ENCODE measurements at regions not wholly inside any gene's neighbourhood (a gene's known extent, or its start where the extent isn't known, plus 50 kb on each side); places are given as distances from the start of the nearest gene placed in this dataset.

DNA sequence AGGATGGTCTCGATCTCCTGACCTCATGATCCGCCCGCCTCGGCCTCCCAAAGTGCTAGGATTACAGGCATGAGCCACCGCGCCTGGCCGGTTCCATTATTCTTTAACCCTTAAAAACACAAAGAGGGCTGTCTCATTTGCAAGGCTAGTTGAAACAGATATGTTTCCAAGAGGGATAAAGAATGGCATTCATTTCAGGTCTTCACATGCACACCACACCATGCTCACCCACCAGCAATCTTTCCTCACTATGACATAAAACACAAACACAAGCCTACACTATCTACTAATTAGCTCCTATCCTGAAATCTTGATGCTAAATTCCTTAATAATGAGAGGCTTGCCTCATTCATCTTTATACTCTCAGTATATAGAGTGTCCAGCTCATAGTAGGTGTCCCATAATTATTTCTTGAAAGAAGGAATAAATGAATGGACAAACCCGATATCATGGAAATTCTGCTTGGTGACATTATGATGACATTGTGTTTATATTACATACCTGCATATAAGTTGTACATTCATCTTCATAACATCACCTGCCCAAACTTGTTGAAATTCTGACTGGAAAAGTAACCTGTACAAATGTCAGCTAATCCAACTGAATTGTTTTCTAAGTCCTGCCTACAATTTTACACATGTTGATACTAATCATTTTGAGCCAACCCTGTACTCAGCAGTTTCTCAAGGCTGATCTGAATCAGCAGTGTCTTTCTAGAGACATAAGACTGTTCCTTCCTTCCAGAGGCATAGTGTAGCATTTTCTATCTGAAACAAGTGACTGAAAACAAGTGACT is 408.5 kb downstream of the KLHL13 start:
- H4K20me1 ChIP-seq (ENCODE audit: insufficient read depth, low read length, poor library complexity, severe bottlenecking), result no peaks in the 10 kb centered on the region
- H3K9me3 ChIP-seq (ENCODE audit: insufficient read depth, low read depth, low read length), result no peaks in the 10 kb centered on the region
- no peaks in the 10 kb centered on the region for H3K4me1 ChIP-seq (ENCODE audit: insufficient read depth, low read length, poor library complexity, severe bottlenecking)
- no peaks in the 10 kb centered on the region for H3F3A ChIP-seq (ENCODE audit: low read depth)
- H3K79me2 ChIP-seq (ENCODE audit: insufficient read depth, low read length), result no peaks in the 10 kb centered on the region
- H2AFZ ChIP-seq (ENCODE audit: low read length), result no peak overlapping the region
- H3K27me3 ChIP-seq (ENCODE audit: insufficient read depth, low read length, poor library complexity, severe bottlenecking), result no peaks in the 10 kb centered on the region
- H3K4me2 ChIP-seq (ENCODE audit: low read depth, low read length, poor library complexity, severe bottlenecking), result no peak overlapping the region
- no peak overlapping the region for H3K9ac ChIP-seq (ENCODE audit: low read depth, low read length, poor library complexity, severe bottlenecking)
- H3K9me2 ChIP-seq (replicated peaks; ENCODE audit: low read depth, low read length), result no peaks in the 10 kb centered on the region
- H3K4me3 ChIP-seq (ENCODE audit: low read length, poor library complexity, severe bottlenecking), result no peak overlapping the region
- no peak for TF ChIP-seq EZH2phosphoT487 (IDR thresholded peaks at IDR 0.05; ENCODE audit: borderline replicate concordance)
- TF ChIP-seq, protein P1, sequence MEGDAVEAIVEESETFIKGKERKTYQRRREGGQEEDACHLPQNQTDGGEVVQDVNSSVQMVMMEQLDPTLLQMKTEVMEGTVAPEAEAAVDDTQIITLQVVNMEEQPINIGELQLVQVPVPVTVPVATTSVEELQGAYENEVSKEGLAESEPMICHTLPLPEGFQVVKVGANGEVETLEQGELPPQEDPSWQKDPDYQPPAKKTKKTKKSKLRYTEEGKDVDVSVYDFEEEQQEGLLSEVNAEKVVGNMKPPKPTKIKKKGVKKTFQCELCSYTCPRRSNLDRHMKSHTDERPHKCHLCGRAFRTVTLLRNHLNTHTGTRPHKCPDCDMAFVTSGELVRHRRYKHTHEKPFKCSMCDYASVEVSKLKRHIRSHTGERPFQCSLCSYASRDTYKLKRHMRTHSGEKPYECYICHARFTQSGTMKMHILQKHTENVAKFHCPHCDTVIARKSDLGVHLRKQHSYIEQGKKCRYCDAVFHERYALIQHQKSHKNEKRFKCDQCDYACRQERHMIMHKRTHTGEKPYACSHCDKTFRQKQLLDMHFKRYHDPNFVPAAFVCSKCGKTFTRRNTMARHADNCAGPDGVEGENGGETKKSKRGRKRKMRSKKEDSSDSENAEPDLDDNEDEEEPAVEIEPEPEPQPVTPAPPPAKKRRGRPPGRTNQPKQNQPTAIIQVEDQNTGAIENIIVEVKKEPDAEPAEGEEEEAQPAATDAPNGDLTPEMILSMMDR (conservative IDR thresholded peaks at IDR 0.05; ENCODE audit: low read length), result no peak
- H3K36me3 ChIP-seq (ENCODE audit: insufficient read depth, low read length), result no peaks in the 10 kb centered on the region

DNA sequence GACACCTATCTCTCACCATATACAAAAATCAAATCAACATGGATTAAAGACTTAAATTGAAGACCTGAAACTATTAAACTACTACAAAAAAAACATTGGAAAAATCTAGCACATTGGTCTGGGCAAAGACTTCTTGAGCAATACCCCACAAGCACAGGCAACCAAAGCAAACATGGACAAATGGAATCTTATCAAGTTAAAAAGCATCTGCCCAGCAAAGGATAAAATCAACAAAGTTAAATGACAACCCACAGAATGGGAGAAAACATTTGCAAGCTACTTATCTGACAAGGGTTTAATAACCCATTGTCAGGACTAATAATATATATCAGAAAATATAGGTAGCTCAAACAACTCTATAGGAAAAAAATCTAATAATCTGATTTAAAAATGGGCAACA is 415.6 kb downstream of the KLHL13 start:
- Histone ChIP-seq H2AFZ (ENCODE audit: low read length) (no peak overlapping the region), H3K36me3 (ENCODE audit: insufficient read depth, low read length) (no peaks in the 10 kb centered on the region), H3K79me2 (ENCODE audit: insufficient read depth, low read length) (no peaks in the 10 kb centered on the region), H3F3A (ENCODE audit: low read depth) (no peaks in the 10 kb centered on the region), H3K27me3 (ENCODE audit: insufficient read depth, low read length, poor library complexity, severe bottlenecking) (no peaks in the 10 kb centered on the region), H3K4me2 (ENCODE audit: low read depth, low read length, poor library complexity, severe bottlenecking) (no peak overlapping the region), H3K9me3 (ENCODE audit: insufficient read depth, low read depth, low read length) (no peaks in the 10 kb centered on the region), H3K9me2 (replicated peaks; ENCODE audit: low read depth, low read length) (no peaks in the 10 kb centered on the region), H3K4me3 (ENCODE audit: low read length, poor library complexity, severe bottlenecking) (no peak overlapping the region), H3K9ac (ENCODE audit: low read depth, low read length, poor library complexity, severe bottlenecking) (no peak overlapping the region), H3K4me1 (ENCODE audit: insufficient read depth, low read length, poor library complexity, severe bottlenecking) (no peaks in the 10 kb centered on the region), H4K20me1 (ENCODE audit: insufficient read depth, low read length, poor library complexity, severe bottlenecking) (no peaks in the 10 kb centered on the region)
- no peak for TF ChIP-seq EZH2phosphoT487 (IDR thresholded peaks at IDR 0.05; ENCODE audit: borderline replicate concordance)
- TF ChIP-seq, protein P1 (conservative IDR thresholded peaks at IDR 0.05; ENCODE audit: low read length), result no peak

DNA sequence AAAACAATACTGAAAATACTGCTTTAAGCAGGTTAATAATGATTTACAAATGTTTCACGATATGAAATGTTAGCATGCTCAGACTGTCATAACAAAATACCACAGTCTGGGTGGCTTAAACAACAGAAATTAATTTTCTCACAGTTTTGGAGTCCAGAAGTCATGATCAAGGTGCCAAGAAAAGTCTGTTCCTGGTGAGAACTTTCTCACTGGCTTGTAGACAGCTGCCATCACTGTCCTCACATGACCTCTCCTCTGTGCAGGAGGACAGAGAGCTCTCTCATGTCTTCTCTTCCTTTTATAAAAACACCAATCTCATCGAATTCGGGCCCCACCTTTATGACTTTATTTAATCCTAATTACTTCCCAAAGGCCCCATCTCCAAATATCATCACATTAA is 426.7 kb downstream of the KLHL13 start:
- Histone ChIP-seq H3F3A (ENCODE audit: low read depth) (no peaks in the 10 kb centered on the region), H3K4me3 (ENCODE audit: low read length, poor library complexity, severe bottlenecking) (no peak overlapping the region), H3K9me2 (replicated peaks; ENCODE audit: low read depth, low read length) (no peaks in the 10 kb centered on the region), H3K36me3 (ENCODE audit: insufficient read depth, low read length) (no peaks in the 10 kb centered on the region), H2AFZ (ENCODE audit: low read length) (no peak overlapping the region), H3K79me2 (ENCODE audit: insufficient read depth, low read length) (no peaks in the 10 kb centered on the region), H3K9ac (ENCODE audit: low read depth, low read length, poor library complexity, severe bottlenecking) (no peak overlapping the region), H3K4me1 (ENCODE audit: insufficient read depth, low read length, poor library complexity, severe bottlenecking) (no peaks in the 10 kb centered on the region), H3K9me3 (ENCODE audit: insufficient read depth, low read depth, low read length) (no peaks in the 10 kb centered on the region), H3K4me2 (ENCODE audit: low read depth, low read length, poor library complexity, severe bottlenecking) (no peak overlapping the region), H4K20me1 (ENCODE audit: insufficient read depth, low read length, poor library complexity, severe bottlenecking) (no peaks in the 10 kb centered on the region), H3K27me3 (ENCODE audit: insufficient read depth, low read length, poor library complexity, severe bottlenecking) (no peaks in the 10 kb centered on the region)
- TF ChIP-seq, protein P1 (conservative IDR thresholded peaks at IDR 0.05; ENCODE audit: low read length), result no peak
- TF ChIP-seq EZH2phosphoT487 (IDR thresholded peaks at IDR 0.05; ENCODE audit: borderline replicate concordance), result no peak
